ENCODE measurements at regions not wholly inside any gene's neighbourhood (a gene's known extent, or its start where the extent isn't known, plus 50 kb on each side); places are given as distances from the start of the nearest gene placed in this dataset.

- no peaks in the 10 kb centered on the region for H3K79me2 ChIP-seq (ENCODE audit: insufficient read depth, low read length)
- no peaks in the 10 kb centered on the region for H3K9me3 ChIP-seq (ENCODE audit: low read depth, low read length)
- DNase-seq (ENCODE audit: insufficient read length, low spot score, missing footprints), result no peak
- H3K4me3 ChIP-seq (ENCODE audit: insufficient read depth, low read length), result no peak overlapping the region
- no peaks in the 10 kb centered on the region for H4K20me1 ChIP-seq (ENCODE audit: insufficient read depth, low read length)
- no peaks in the 10 kb centered on the region for H3K27me3 ChIP-seq (ENCODE audit: insufficient read depth, low read length)
- TF ChIP-seq, protein P1, sequence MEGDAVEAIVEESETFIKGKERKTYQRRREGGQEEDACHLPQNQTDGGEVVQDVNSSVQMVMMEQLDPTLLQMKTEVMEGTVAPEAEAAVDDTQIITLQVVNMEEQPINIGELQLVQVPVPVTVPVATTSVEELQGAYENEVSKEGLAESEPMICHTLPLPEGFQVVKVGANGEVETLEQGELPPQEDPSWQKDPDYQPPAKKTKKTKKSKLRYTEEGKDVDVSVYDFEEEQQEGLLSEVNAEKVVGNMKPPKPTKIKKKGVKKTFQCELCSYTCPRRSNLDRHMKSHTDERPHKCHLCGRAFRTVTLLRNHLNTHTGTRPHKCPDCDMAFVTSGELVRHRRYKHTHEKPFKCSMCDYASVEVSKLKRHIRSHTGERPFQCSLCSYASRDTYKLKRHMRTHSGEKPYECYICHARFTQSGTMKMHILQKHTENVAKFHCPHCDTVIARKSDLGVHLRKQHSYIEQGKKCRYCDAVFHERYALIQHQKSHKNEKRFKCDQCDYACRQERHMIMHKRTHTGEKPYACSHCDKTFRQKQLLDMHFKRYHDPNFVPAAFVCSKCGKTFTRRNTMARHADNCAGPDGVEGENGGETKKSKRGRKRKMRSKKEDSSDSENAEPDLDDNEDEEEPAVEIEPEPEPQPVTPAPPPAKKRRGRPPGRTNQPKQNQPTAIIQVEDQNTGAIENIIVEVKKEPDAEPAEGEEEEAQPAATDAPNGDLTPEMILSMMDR (IDR thresholded peaks at IDR 0.05; ENCODE audit: extremely low read depth, low read depth, low read length), result no peak
- H3K36me3 ChIP-seq (ENCODE audit: insufficient read depth, low read length), result no peaks in the 10 kb centered on the region
- no peak overlapping the region for H3K27ac ChIP-seq (ENCODE audit: low read depth, low read length)
- no peaks in the 10 kb centered on the region for H3K4me1 ChIP-seq (ENCODE audit: insufficient read depth, low read length)
- H3K4me2 ChIP-seq (ENCODE audit: insufficient read depth, low read length), result no peak overlapping the region
- no peak overlapping the region for H2AFZ ChIP-seq (ENCODE audit: low read length)
Observed at GRCh38 chr10:6885284-6885683, 305.2 kb upstream of the PRKCQ start.

GRCh38 chr10:6881987-6882386 lies 301.9 kb upstream of the PRKCQ start:
- no peak for DNase-seq (ENCODE audit: insufficient read length, low spot score, missing footprints)
- H3K9me3 ChIP-seq (ENCODE audit: low read depth, low read length), result no peaks in the 10 kb centered on the region
- H3K4me3 ChIP-seq (ENCODE audit: insufficient read depth, low read length), result no peak overlapping the region
- no peak overlapping the region for H3K4me2 ChIP-seq (ENCODE audit: insufficient read depth, low read length)
- TF ChIP-seq, protein P1 (IDR thresholded peaks at IDR 0.05; ENCODE audit: extremely low read depth, low read depth, low read length), result no peak
- no peaks in the 10 kb centered on the region for H3K4me1 ChIP-seq (ENCODE audit: insufficient read depth, low read length)
- H3K27me3 ChIP-seq (ENCODE audit: insufficient read depth, low read length), result no peaks in the 10 kb centered on the region
- no peaks in the 10 kb centered on the region for H4K20me1 ChIP-seq (ENCODE audit: insufficient read depth, low read length)
- H3K79me2 ChIP-seq (ENCODE audit: insufficient read depth, low read length), result no peaks in the 10 kb centered on the region
- H3K36me3 ChIP-seq (ENCODE audit: insufficient read depth, low read length), result no peaks in the 10 kb centered on the region
- no peak overlapping the region for H3K27ac ChIP-seq (ENCODE audit: low read depth, low read length)
- H2AFZ ChIP-seq (ENCODE audit: low read length), result no peak overlapping the region

- TF ChIP-seq, protein P1 (IDR thresholded peaks at IDR 0.05; ENCODE audit: extremely low read depth, low read depth, low read length), result no peak
- no peaks in the 10 kb centered on the region for H3K79me2 ChIP-seq (ENCODE audit: insufficient read depth, low read length)
- no peak overlapping the region for H3K27ac ChIP-seq (ENCODE audit: low read depth, low read length)
- no peaks in the 10 kb centered on the region for H3K9me3 ChIP-seq (ENCODE audit: low read depth, low read length)
- H4K20me1 ChIP-seq (ENCODE audit: insufficient read depth, low read length), result no peaks in the 10 kb centered on the region
- H3K4me3 ChIP-seq (ENCODE audit: insufficient read depth, low read length), result no peak overlapping the region
- H3K36me3 ChIP-seq (ENCODE audit: insufficient read depth, low read length), result no peaks in the 10 kb centered on the region
- H3K4me2 ChIP-seq (ENCODE audit: insufficient read depth, low read length), result no peak overlapping the region
- no peaks in the 10 kb centered on the region for H3K4me1 ChIP-seq (ENCODE audit: insufficient read depth, low read length)
- DNase-seq (ENCODE audit: insufficient read length, low spot score, missing footprints), result no peak
- H2AFZ ChIP-seq (ENCODE audit: low read length), result no peak overlapping the region
- no peaks in the 10 kb centered on the region for H3K27me3 ChIP-seq (ENCODE audit: insufficient read depth, low read length)
Observed at GRCh38 chr10:6877722-6878392, 297.8 kb upstream of the PRKCQ start.

DNA sequence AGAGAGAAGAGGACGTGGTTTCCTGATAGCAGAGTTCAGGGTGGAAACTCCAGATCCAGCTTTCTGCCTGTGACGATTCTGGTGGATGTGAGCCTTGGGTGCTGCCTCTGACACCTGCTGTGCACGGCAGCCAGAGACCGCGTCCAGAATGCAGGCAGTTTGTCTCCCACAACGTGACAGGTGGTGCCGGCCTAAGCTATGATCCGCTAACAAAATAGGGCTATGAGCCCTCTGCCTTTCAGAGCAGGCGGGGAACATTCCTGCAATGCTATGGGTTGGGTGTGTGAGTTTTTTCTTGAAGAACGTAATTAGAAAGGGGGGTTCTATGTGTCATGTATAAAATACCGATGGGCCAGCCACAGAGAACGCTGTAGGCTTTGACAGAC lies 297.3 kb upstream of the PRKCQ start:
- Histone ChIP-seq H3K9me3 (ENCODE audit: low read depth, low read length) (no peaks in the 10 kb centered on the region), H3K4me3 (ENCODE audit: insufficient read depth, low read length) (no peak overlapping the region), H3K27ac (ENCODE audit: low read depth, low read length) (no peak overlapping the region), H3K36me3 (ENCODE audit: insufficient read depth, low read length) (no peaks in the 10 kb centered on the region), H4K20me1 (ENCODE audit: insufficient read depth, low read length) (no peaks in the 10 kb centered on the region), H3K79me2 (ENCODE audit: insufficient read depth, low read length) (no peaks in the 10 kb centered on the region), H3K4me1 (ENCODE audit: insufficient read depth, low read length) (no peaks in the 10 kb centered on the region), H3K4me2 (ENCODE audit: insufficient read depth, low read length) (no peak overlapping the region), H3K27me3 (ENCODE audit: insufficient read depth, low read length) (no peaks in the 10 kb centered on the region), H2AFZ (ENCODE audit: low read length) (no peak overlapping the region)
- TF ChIP-seq, protein P1 (IDR thresholded peaks at IDR 0.05; ENCODE audit: extremely low read depth, low read depth, low read length), result no peak
- DNase-seq (ENCODE audit: insufficient read length, low spot score, missing footprints), result no peak

Data from osteoblast (primary cell).